NB4 (cell line): ENCODE measurements at regions not wholly inside any gene's neighbourhood (a gene's known extent, or its start where the extent isn't known, plus 50 kb on each side); places are given as distances from the start of the nearest gene placed in this dataset.

Experiments
- CTCF ChIP-seq: IDR thresholded peaks from one replicate; pipeline ENCODE4 v1.5.1; 2012; ENCODE audit warnings: low read depth, low read length
- MAX ChIP-seq: IDR thresholded peaks from 2 replicates; pipeline ENCODE4 v1.6.1; 2011; ENCODE audit warnings: low read depth, low read length

- no peak for TF ChIP-seq CTCF
- TF ChIP-seq MAX: no peak
Measured at GRCh38 chrX:42484233-42484632, 293.7 kb downstream of the PPP1R2C start.
